IPS-15b (cell line): ENCODE measurements at regions not wholly inside any gene's neighbourhood (a gene's known extent, or its start where the extent isn't known, plus 50 kb on each side); places are given as distances from the start of the nearest gene placed in this dataset.

ENCODE experiments used
- H3K27me3 ChIP-seq: one replicate; pipeline ENCODE4 v1.6.1; 2013; ENCODE audit warnings: low read length; ENCODE audit not compliant: control insufficient read depth, insufficient read depth
- H3K36me3 ChIP-seq: one replicate; pipeline ENCODE4 v1.6.1; 2013; ENCODE audit warnings: low read length; ENCODE audit not compliant: control insufficient read depth, insufficient read depth
- H3K4me1 ChIP-seq: one replicate; pipeline ENCODE4 v1.6.1; 2013; ENCODE audit warnings: mild to moderate bottlenecking, low read length; ENCODE audit not compliant: control insufficient read depth, insufficient read depth
- H3K4me3 ChIP-seq: one replicate; pipeline ENCODE4 v1.5.1; 2013; ENCODE audit warnings: low read depth, low read length
- H3K9ac ChIP-seq: one replicate; pipeline ENCODE4 v1.6.1; 2013; ENCODE audit warnings: low read depth, mild to moderate bottlenecking, low read length
- H3K9me3 ChIP-seq: one replicate; pipeline ENCODE4 v1.6.1; 2013; ENCODE audit warnings: mild to moderate bottlenecking, low read length; ENCODE audit not compliant: control insufficient read depth, insufficient read depth

DNA sequence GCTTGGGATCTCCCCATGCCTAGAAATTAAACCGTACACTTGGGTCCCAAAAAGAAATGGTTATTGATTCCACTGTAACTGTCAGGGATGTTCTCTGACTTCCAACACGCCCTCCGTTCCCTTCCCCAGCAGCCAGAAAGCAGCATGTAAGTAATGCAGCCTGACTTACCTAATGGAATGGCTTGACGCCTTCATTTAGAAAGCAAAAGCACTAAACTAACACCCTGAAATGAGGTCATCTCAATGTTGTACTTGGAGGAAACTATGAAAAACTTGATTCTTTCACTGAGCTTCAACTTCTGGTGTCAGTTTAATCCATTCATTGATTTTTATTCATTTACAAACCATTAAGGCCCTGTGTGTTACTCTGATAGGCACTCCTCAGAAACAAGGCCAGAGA is 110.8 kb upstream of the NOCT start:
- Histone ChIP-seq H3K4me1 (peaks cover 2% of the 10 kb centered on the region), H3K27me3 (no peaks in the 10 kb centered on the region), H3K4me3 (no peak overlapping the region), H3K9ac (no peak overlapping the region), H3K9me3 (no peaks in the 10 kb centered on the region), H3K36me3 (no peaks in the 10 kb centered on the region)

DNA sequence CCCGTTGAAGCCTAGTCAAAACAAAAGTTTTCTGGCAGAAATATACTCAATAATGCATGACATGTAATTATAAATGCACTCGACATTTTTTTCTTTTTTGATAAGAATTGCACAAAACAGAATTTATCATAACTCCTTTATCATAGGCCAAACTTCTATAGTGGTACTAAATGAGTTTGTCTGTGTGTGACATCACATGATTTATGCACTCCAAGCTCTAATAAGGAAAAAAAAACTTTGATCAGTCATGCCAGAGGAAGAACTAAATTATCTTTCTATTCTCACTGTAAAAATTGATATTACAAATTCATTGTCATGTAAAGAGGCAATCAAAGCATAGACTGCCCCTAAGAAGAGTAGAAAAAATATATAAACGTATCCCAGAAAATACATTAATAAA is 112.4 kb upstream of the NOCT start:
- Histone ChIP-seq H3K9ac (no peak overlapping the region), H3K4me1 (no peaks in the 10 kb centered on the region), H3K27me3 (no peaks in the 10 kb centered on the region), H3K4me3 (no peak overlapping the region), H3K9me3 (no peaks in the 10 kb centered on the region), H3K36me3 (no peaks in the 10 kb centered on the region)

DNA sequence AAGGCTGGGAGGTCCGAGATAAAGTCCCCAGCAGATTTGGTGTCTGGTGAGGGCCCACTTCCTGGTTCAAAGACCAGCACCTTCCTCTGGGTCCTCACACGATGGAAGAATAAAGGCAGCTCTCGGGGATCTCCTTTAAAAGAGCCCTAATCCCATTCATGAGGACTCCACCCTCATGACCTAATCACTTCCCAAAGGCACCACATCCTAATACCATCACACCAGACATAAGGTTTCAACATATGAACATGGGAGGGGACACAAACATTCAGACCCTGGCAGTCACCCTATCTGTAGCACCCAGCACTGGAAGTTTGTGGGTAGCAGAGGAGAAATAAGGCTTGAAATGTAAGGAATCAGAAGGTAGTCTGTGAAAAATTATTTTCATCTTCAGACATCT is 112.9 kb upstream of the NOCT start:
- Histone ChIP-seq H3K9me3 (no peaks in the 10 kb centered on the region), H3K4me1 (no peaks in the 10 kb centered on the region), H3K4me3 (no peak overlapping the region), H3K27me3 (no peaks in the 10 kb centered on the region), H3K36me3 (no peaks in the 10 kb centered on the region), H3K9ac (no peak overlapping the region)

DNA sequence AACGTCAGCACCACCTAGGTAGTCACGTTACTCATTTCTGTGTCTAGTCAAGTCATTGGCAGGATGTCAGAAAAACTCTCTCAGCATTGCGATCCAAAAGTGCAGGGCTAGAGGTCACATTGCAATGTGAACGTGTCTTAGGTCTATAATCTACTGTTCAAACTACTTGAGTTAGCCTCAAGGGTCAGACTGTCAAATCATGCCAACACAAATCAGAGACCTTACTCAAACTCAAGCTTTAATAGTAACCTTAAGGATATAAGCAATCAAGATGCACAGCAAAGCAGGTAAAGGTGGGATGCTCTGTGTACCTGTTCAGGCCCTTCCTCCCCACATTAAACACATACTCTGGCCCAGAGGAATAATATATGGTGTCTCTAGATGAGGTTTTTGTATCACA is 114.4 kb upstream of the NOCT start:
- no peaks in the 10 kb centered on the region for H3K36me3 ChIP-seq
- H3K4me3 ChIP-seq, result no peak overlapping the region
- no peaks in the 10 kb centered on the region for H3K27me3 ChIP-seq
- no peak overlapping the region for H3K9ac ChIP-seq
- H3K4me1 ChIP-seq, result no peaks in the 10 kb centered on the region
- H3K9me3 ChIP-seq, result no peaks in the 10 kb centered on the region

DNA sequence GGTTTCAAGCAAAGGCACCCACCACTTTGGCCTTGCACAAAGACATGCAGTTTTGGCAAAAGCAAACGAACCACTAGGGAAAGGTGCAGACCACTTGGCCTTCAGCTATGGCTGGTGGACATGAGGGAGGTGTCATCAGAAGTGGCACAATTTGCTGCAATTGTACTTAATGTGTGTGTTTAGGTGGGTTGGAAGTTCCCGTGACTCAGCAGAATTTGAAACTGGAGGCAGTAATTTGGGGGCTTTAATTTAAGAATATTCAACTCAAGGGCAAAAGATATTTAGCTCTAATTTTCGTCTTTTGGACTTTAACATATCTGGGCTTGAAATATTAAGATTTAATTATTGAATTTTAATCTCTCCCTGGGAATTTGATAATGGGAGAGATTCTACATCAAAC is 115.6 kb upstream of the NOCT start:
- no peak overlapping the region for H3K9ac ChIP-seq
- H3K4me3 ChIP-seq, result no peak overlapping the region
- no peaks in the 10 kb centered on the region for H3K4me1 ChIP-seq
- no peaks in the 10 kb centered on the region for H3K36me3 ChIP-seq
- no peaks in the 10 kb centered on the region for H3K9me3 ChIP-seq
- no peaks in the 10 kb centered on the region for H3K27me3 ChIP-seq

DNA sequence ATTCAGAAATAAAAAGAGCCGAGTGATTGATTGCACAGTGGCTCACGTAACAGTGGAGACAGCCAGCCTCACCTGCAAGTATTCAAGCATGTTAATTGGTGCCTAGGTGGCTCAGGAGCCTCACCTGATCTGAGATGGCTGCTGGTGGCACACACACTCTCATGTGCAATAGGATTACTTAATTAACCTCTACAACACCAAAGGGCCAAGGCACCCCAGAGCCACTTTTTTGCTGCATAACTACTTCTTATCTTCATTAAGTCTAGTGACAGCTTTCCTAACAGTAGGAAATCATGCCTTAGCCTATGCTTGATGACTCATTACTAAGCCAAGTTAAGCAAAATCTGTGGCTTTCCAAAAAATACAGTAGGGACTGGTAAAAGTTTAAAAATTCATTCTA is 117.3 kb upstream of the NOCT start:
- H3K4me3 ChIP-seq, result no peak overlapping the region
- H3K9ac ChIP-seq, result no peak overlapping the region
- no peaks in the 10 kb centered on the region for H3K27me3 ChIP-seq
- no peaks in the 10 kb centered on the region for H3K4me1 ChIP-seq
- H3K36me3 ChIP-seq, result no peaks in the 10 kb centered on the region
- H3K9me3 ChIP-seq, result no peaks in the 10 kb centered on the region

DNA sequence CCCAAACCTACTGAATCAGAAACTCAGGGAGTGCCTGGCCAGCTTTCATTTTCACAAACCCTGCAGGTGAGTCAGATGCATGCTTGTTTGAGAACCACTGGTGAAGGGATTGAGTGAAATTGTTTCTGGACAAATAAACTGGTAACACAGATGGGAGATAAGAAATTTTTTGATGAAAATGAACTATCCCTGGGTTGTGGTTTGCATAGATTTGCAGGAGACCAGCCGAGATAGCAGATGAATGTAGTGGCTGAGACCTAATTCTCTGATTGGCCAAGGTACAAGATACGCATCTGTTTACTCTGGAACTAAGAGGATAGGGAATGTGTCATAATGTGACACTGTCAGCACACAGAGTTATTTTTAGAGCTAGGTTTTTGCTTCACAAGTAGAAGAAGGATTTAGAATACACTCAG is 117.8 kb upstream of the NOCT start:
- Histone ChIP-seq H3K4me3 (no peak overlapping the region), H3K27me3 (no peaks in the 10 kb centered on the region), H3K9me3 (no peaks in the 10 kb centered on the region), H3K36me3 (no peaks in the 10 kb centered on the region), H3K9ac (no peak overlapping the region), H3K4me1 (no peaks in the 10 kb centered on the region)

DNA sequence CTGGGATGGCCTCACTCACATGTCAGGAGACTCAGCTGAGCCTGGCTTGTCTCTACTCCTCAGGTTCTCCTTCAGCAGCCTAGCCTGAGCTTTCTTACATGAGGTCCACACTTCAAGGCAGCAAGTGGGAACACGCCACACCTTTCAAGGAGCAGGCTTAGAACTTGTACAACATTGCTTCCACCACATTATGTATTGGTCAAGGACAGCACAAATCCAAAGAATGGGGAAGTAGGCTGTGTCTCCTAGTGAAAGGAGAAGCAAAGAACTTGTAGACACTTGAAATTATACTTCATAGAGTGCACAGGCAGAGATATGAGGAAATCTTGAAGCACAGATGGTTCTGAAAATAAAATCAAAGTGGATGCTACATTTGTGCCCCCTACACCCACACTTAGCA is 120.9 kb upstream of the NOCT start:
- Histone ChIP-seq H3K9ac (no peak overlapping the region), H3K27me3 (no peaks in the 10 kb centered on the region), H3K4me3 (no peak overlapping the region), H3K36me3 (no peaks in the 10 kb centered on the region), H3K9me3 (no peaks in the 10 kb centered on the region), H3K4me1 (peaks cover 18% of the 10 kb centered on the region)

DNA sequence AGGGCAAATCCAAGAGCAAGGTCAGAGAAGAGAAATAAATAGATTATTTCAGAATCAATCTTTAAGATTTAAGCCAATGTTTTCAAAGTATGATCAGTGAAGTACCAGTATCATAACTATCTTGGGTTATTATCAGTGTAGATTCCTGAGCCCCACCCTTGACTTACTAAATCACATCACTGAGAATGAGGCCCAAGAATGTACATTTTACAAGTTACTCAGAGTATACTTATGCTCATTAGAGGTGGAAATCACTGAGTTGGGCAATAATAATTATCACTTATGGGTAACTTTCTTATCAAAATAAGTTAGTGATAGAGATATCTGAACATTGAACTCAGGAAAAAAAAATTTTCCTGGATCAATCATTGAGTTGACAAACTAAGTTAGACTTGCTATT is 121.6 kb upstream of the NOCT start:
- H3K27me3 ChIP-seq, result no peaks in the 10 kb centered on the region
- peaks cover 18% of the 10 kb centered on the region for H3K4me1 ChIP-seq
- H3K9ac ChIP-seq, result no peak overlapping the region
- no peaks in the 10 kb centered on the region for H3K9me3 ChIP-seq
- H3K36me3 ChIP-seq, result no peaks in the 10 kb centered on the region
- no peak overlapping the region for H3K4me3 ChIP-seq

DNA sequence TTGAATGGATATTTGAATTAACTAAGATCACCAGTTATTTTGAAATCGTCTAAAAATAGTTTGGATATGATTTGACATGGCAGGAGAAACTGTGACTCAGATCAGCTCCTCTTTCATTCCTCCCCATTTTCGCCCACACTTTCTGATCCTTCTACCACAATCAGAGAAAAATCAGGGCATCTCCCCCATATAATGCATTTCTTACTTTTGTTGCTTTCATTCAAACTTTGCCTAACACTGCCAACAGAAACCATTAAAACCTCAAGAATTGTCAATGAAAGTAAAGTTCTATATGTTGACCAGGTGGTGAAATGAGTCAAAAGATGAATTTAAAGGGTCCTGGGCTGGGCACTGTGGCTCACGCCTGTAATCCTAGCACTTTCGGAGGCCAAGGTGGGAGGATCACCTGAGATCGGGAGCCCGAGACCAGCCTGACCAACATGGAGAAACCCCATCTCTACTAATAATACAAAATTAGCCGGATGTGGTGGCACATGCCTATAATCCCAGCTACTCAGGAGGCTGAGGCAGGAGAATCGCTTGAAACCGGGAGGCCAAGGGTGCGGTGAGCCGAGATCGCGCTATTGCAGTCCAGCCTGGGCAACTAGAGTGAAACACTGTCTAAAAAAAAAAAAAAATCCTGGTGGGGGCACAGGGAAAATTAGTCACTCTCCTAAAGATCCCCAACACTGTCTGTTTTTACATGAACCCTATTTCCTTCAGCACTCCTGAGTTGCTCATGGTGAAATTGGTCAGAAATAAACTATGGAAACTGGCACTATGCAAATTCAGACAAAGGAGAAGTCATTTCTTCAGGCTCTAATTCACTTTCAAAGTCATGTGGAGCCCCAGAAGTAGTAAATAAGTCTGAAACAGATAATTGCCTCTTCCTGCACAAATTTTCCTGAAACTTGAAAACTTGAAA is 122.8 kb upstream of the NOCT start:
- H3K27me3 ChIP-seq, result no peaks in the 10 kb centered on the region
- H3K9ac ChIP-seq, result no peak overlapping the region
- H3K9me3 ChIP-seq, result peaks cover under 1% of the 10 kb centered on the region
- H3K4me1 ChIP-seq, result peaks cover 18% of the 10 kb centered on the region
- H3K4me3 ChIP-seq, result no peak overlapping the region
- no peaks in the 10 kb centered on the region for H3K36me3 ChIP-seq

DNA sequence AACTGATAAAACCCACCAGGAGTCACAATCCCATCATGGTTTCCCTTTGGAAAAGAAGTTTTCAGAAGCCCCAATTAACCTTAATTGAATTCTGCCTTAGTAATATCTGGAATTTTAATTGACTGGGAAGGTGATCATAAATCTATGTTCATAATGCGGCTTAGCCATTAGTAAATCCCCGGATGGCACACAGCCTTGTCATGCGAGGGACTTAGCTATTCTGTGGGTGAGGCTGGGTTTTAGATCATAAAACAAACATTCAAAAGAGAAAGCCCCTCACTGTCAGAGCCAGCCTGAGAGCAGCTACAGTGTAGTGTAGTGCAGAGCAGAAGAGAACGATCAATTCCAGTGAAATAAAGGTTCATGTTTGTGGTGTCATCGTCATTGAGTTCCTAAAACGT is 124.0 kb upstream of the NOCT start:
- peaks cover 18% of the 10 kb centered on the region for H3K4me1 ChIP-seq
- peaks cover 6% of the 10 kb centered on the region for H3K9me3 ChIP-seq
- H3K4me3 ChIP-seq, result no peak overlapping the region
- H3K9ac ChIP-seq, result no peak overlapping the region
- H3K27me3 ChIP-seq, result no peaks in the 10 kb centered on the region
- no peaks in the 10 kb centered on the region for H3K36me3 ChIP-seq

DNA sequence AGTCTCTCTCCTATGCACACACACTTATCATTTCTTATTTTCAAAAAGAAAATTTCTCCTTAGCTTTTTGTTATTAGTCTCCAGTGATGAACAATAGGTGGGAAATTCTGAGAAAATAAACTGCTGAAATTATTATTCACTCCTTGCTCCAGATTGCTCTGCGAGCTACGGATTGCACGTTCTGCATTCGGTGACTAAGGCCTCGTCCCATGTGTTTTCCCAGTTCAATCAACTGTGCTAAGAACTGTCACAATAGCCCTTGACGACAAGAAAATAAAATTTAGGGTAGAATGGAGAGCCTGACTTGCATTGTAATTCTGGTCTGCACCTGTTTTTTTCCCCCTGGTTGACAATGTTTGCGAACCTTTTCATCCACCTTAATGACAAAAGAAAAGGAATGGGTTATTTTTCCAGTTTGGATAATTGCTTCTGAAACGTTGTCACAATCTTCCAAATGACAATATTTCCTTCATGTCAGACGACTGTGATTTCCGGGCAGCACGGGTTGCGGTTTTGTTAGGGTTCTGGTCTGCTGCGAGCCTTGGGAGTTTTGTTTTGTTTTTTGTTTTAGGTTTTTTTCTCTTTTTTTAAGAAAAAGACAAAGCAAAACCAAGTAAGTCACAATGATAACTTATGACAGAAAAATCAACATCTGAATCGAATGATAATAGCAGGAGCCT is 124.5 kb upstream of the NOCT start:
- no peak overlapping the region for H3K4me3 ChIP-seq
- peaks cover 18% of the 10 kb centered on the region for H3K4me1 ChIP-seq
- H3K36me3 ChIP-seq, result no peaks in the 10 kb centered on the region
- peaks cover 6% of the 10 kb centered on the region for H3K9me3 ChIP-seq
- H3K27me3 ChIP-seq, result no peaks in the 10 kb centered on the region
- peak overlapping the region; percentile 57 for H3K9ac ChIP-seq
